Glutamatergic neuron (in vitro differentiated cells): ENCODE measurements at regions not wholly inside any gene's neighbourhood (a gene's known extent, or its start where the extent isn't known, plus 50 kb on each side); places are given as distances from the start of the nearest gene placed in this dataset.
A peak's percentile ranks its signal among the peaks of the same experiment; 100 is the strongest.

Experiments used
- DNase-seq: peaks from one replicate; pipeline ENCODE4 v3.0.0; 2022
- H3K27ac Mint-ChIP-seq: one replicate; pipeline ENCODE4 v1.8.0; 2020; ENCODE audit warnings: mild to moderate bottlenecking, mixed read lengths, inconsistent platforms; ENCODE audit not compliant: unreplicated experiment
- H3K27me3 Mint-ChIP-seq: one replicate; pipeline ENCODE4 v1.8.0; 2020; ENCODE audit warnings: mild to moderate bottlenecking, moderate library complexity, mixed read lengths, inconsistent platforms; ENCODE audit not compliant: unreplicated experiment
- H3K36me3 Mint-ChIP-seq: one replicate; pipeline ENCODE4 v1.8.0; 2020; ENCODE audit warnings: mild to moderate bottlenecking, mixed read lengths, inconsistent platforms; ENCODE audit not compliant: unreplicated experiment
- H3K4me1 Mint-ChIP-seq: one replicate; pipeline ENCODE4 v1.8.0; 2020; ENCODE audit warnings: mild to moderate bottlenecking, low read depth, mixed read lengths, inconsistent platforms; ENCODE audit not compliant: unreplicated experiment
- H3K4me3 Mint-ChIP-seq: one replicate; pipeline ENCODE4 v1.8.0; 2020; ENCODE audit warnings: mild to moderate bottlenecking, mixed read lengths, inconsistent platforms; ENCODE audit not compliant: unreplicated experiment
- H3K9me3 Mint-ChIP-seq: one replicate; pipeline ENCODE4 v1.8.0; 2020; ENCODE audit warnings: mild to moderate bottlenecking, moderate library complexity, mixed read lengths, inconsistent platforms; ENCODE audit not compliant: unreplicated experiment
- CTCF ChIP-seq: fragments of 200-600 bp; sonication (generic); IDR thresholded peaks from one replicate; pipeline ENCODE4 v1.5.0; 2021; ENCODE audit not compliant: partially characterized antibody, unreplicated experiment

DNA sequence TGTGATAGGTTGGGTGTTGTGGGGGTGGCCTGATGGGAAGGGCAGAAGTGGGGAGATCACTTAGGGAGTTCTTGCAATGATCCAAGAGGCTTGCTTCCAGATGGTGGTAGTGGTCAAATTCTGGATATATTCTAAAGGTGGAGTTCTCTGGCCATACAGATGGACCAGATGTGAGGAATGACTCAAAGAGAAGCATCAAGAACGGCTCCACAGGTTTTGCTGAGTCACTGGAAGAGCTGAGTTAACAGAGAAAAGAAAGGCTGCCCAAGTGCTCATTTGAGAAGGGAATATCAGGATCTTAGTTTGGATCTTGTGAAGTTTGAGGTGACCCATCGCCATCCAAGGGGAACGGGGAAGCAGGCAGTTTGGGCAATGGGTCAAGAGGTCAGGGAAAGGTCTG lies 192.9 kb upstream of the GALNT2 start:
- H3K27me3 Mint-ChIP-seq = peaks cover 3% of the 10 kb centered on the region
- DNase-seq = no peak
- H3K4me3 Mint-ChIP-seq = no peak overlapping the region
- H3K36me3 Mint-ChIP-seq = no peaks in the 10 kb centered on the region
- H3K27ac Mint-ChIP-seq = no peak overlapping the region
- H3K9me3 Mint-ChIP-seq = peaks cover 1% of the 10 kb centered on the region
- no peaks in the 10 kb centered on the region for H3K4me1 Mint-ChIP-seq
- no peak for TF ChIP-seq CTCF

DNA sequence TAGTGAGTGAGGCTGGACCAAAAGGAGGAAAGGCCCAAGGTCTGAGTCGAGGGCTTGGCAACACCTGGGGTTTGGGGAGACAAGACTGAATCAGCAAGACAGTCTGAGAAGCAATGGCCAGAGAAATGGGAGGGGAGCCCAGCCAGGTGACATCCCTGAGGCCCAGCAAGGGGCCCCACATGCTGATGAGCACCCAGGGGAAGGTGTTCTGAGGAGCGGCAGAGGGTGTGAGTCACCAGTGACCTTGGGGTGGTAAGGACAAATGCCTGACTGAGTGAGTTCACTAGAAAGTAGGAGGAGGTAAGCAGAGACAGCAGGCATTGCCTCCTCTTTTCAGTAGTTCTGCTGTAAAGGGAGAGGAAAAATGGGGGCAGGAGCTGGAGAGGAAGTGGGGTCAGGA lies 192.4 kb upstream of the GALNT2 start:
- no peak for DNase-seq
- H3K27me3 Mint-ChIP-seq = peaks cover 3% of the 10 kb centered on the region
- no peak overlapping the region for H3K4me3 Mint-ChIP-seq
- H3K36me3 Mint-ChIP-seq = no peaks in the 10 kb centered on the region
- no peak for TF ChIP-seq CTCF
- H3K9me3 Mint-ChIP-seq = peaks cover 1% of the 10 kb centered on the region
- H3K4me1 Mint-ChIP-seq = no peaks in the 10 kb centered on the region
- H3K27ac Mint-ChIP-seq = no peak overlapping the region

- Mint-ChIP-seq H3K36me3 (no peaks in the 10 kb centered on the region), H3K27ac (no peak overlapping the region), H3K27me3 (peaks cover 3% of the 10 kb centered on the region), H3K4me3 (no peak overlapping the region), H3K9me3 (peaks cover 5% of the 10 kb centered on the region), H3K4me1 (peaks cover 3% of the 10 kb centered on the region)
- no peak for DNase-seq
- TF ChIP-seq CTCF = no peak
Measured at GRCh38 chr1:229875086-229875485, 192.0 kb upstream of the GALNT2 start.

DNA sequence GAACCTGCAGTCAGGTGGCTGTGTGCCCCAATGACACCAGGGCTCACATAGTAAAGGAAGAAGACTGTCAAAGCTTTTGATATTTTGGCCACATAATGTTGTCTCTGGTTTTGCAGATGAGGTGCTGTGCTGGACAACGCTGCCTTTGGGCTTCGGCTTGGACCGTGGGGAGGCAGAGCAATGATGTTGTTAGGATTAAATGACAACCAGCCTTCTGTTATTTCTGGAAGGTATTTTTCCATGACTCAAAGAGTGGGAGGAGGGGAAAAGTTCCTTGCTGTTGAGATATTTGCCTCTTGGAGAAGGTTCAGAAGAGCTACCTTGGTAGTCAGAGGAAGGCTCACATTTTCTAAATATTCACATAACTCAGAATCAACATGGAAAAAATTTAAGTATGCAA lies 187.3 kb upstream of the GALNT2 start:
- H3K27me3 Mint-ChIP-seq = peaks cover 3% of the 10 kb centered on the region
- no peaks in the 10 kb centered on the region for H3K36me3 Mint-ChIP-seq
- H3K4me1 Mint-ChIP-seq = peaks cover 6% of the 10 kb centered on the region
- no peak for DNase-seq
- no peak for TF ChIP-seq CTCF
- H3K9me3 Mint-ChIP-seq = peaks cover 5% of the 10 kb centered on the region
- H3K27ac Mint-ChIP-seq = no peak overlapping the region
- peak overlapping the region; percentile 56 for H3K4me3 Mint-ChIP-seq

GRCh38 chr1:229880271-229881170 lies 186.5 kb upstream of the GALNT2 start:
- no peak overlapping the region for H3K27ac Mint-ChIP-seq
- H3K9me3 Mint-ChIP-seq = peaks cover 5% of the 10 kb centered on the region
- TF ChIP-seq CTCF = no peak
- H3K27me3 Mint-ChIP-seq = peaks cover 3% of the 10 kb centered on the region
- no peak overlapping the region for H3K4me3 Mint-ChIP-seq
- DNase-seq = no peak
- peaks cover 6% of the 10 kb centered on the region for H3K4me1 Mint-ChIP-seq
- no peaks in the 10 kb centered on the region for H3K36me3 Mint-ChIP-seq
